Fibroblast of pulmonary artery (primary cell): ENCODE measurements at regions not wholly inside any gene's neighbourhood (a gene's known extent, or its start where the extent isn't known, plus 50 kb on each side); places are given as distances from the start of the nearest gene placed in this dataset.

ENCODE experiments used
- DNase-seq: peaks from one replicate; pipeline ENCODE4 v3.0.0-alpha.2; 2010; ENCODE audit warnings: low read depth
- H3K4me3 ChIP-seq: replicated peaks from 2 replicates; pipeline ENCODE4 v1.5.1; 2011; ENCODE audit warnings: low read depth, mild to moderate bottlenecking, control low read depth, low read length, moderate library complexity
- CTCF ChIP-seq: IDR thresholded peaks from 2 replicates; pipeline ENCODE4 v1.5.1; 2011; ENCODE audit warnings: mild to moderate bottlenecking, control low read depth, low read length, inconsistent platforms; ENCODE audit errors: missing control alignments

DNA sequence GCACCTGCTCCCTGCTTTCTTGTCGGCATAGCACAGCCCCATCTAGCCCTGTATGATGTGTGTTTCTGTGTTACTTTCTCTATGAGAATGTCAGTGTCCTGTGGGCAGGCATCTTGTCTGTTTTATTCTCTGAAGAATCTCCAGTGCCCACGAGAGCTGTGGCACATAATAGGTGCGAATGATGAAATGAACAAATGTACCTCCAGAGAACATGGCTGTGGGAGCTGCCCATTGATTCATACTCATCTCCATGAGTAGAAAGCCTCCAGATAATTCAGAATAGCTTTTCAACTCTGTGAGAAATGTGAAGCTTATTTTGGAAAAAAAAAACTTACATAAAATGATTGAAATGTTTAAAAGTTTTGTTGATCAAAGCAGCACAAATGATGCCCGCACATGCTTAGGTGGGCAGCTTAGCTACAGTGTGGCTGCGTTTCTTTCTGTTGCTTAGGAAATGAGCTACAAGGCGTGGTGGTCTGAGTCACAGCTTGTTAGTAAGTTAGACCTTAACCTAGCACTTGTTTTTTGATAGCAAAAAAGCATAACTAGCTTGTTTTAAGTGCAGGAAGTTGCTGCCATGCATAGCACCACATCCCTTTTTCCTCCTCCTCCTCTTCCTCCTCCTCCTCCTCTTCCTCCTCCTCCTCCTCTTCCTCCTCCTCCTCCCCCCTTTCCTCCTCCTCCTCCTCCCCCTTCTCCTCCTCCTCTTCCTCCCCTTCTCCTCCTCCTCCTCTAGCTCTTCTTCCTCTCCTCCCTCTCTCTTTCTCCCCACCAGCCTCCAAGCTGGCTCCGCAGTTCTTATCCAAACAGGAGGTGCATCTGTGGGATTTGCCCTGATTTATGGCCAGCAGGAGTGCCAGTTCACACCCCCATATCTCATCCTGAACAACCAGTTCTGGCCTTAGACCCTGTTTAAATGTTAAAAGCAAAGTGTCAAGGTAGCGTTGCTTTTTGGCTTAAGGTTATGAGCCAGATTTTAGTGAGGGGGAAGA, 221.5 kb downstream of the IRF8 start:
- TF ChIP-seq CTCF, result no peak
- no peak for DNase-seq
- H3K4me3 ChIP-seq, result no peak overlapping the region

DNA sequence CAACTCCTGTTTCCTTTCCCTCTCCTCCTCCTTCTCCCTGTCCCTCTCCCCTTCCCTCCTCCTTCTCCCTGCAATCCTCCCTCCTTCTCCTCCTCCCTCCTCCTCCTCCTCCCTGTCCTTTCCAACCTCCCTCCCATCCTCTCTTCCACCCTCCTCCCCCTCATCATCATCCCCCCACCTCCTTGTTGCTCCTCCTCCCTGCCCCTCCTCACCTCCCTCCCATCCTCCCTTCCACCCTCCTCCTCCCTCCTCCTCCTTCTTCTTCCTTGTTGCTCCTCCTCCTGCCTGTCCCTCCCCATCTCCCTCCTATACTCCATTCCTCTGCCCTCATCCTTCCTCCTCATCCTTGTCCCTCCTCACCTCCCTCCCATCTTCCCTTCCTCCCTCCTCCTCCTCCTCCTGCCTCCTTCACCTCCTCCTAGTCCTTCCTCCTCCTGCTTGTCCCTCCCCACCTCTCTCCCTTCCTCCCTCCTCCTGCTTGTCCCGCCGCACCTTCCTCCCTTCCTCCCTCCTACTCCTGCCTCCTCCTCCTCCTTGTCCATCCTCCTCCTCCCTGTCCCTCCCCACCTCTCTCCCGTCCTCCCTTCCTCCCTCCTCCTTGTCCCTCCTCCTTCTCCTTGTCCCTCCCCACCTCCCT, 222.5 kb downstream of the IRF8 start:
- no peak for DNase-seq
- no peak for TF ChIP-seq CTCF
- no peak overlapping the region for H3K4me3 ChIP-seq

GRCh38 chr16:86122681-86123342, 223.8 kb downstream of the IRF8 start:
- H3K4me3 ChIP-seq, result no peak overlapping the region
- TF ChIP-seq CTCF, result no peak
- DNase-seq, result no peak

- TF ChIP-seq CTCF, result no peak
- DNase-seq, result no peak
- no peak overlapping the region for H3K4me3 ChIP-seq
Observed at GRCh38 chr16:86124321-86124720, 225.4 kb downstream of the IRF8 start.

- no peak for TF ChIP-seq CTCF
- DNase-seq, result no peak
- no peak overlapping the region for H3K4me3 ChIP-seq
Observed at GRCh38 chr16:86126891-86127290, 227.9 kb downstream of the IRF8 start.

DNA sequence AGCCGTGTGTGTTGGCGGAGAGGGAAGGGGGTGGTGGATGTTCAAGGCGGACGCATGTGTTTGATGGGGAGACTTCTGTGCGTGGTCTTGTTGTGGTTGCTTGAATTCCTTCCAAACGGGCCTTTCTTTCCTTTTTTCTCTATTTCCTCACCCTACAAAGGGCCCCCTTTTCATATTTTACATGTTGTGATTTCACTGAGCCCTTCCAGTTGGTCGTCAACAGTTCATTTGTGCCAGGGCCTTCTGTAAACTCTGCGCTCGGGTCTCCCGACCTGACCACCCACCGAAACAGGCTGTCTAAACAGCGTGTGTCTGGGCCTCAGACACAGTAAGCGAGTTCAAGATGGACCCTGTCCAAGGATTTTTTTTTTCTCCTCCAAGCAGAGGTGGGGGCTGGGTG, 228.4 kb downstream of the IRF8 start:
- TF ChIP-seq CTCF, result no peak
- no peak overlapping the region for H3K4me3 ChIP-seq
- no peak for DNase-seq
